Astrocyte of the spinal cord (primary cell): ENCODE measurements at regions not wholly inside any gene's neighbourhood (a gene's known extent, or its start where the extent isn't known, plus 50 kb on each side); places are given as distances from the start of the nearest gene placed in this dataset.

ENCODE experiments used
- DNase-seq: peaks from one replicate; pipeline ENCODE4 v3.0.0; 2011; ENCODE audit warnings: low read depth, low spot score
- H3K4me3 ChIP-seq: 2 replicates; pipeline ENCODE4 v1.5.1; 2011; ENCODE audit warnings: low read depth, mild to moderate bottlenecking, low read length, moderate library complexity
- CTCF ChIP-seq: IDR thresholded peaks from 2 replicates; pipeline ENCODE4 v1.5.1; 2012; ENCODE audit warnings: low read depth, mild to moderate bottlenecking, low read length, inconsistent platforms
- in situ Hi-C: cut with HindIII; loops from 2 replicates; pipeline ENCODE4 v1.10.0; 2017; ENCODE audit warnings: low sequenced_read_pairs

GRCh38 chr1:57794078-57794477 lies 370.2 kb upstream of the DAB1 start:
- no peak overlapping the region for H3K4me3 ChIP-seq
- in situ Hi-C loops: no loop called here
- no peak for DNase-seq
- TF ChIP-seq CTCF: no peak

- TF ChIP-seq CTCF: no peak
- in situ Hi-C loops: no loop called here
- DNase-seq: no peak
- no peak overlapping the region for H3K4me3 ChIP-seq
These were observed 367.6 kb upstream of the DAB1 start for GRCh38 chr1:57791497-57791896.

- in situ Hi-C loops: no loop called here
- TF ChIP-seq CTCF: no peak
- no peak for DNase-seq
- no peak overlapping the region for H3K4me3 ChIP-seq
These were observed 366.1 kb upstream of the DAB1 start for GRCh38 chr1:57789936-57790335.

GRCh38 chr1:57788313-57788712 lies 364.5 kb upstream of the DAB1 start:
- no peak for DNase-seq
- H3K4me3 ChIP-seq: no peak overlapping the region
- no peak for TF ChIP-seq CTCF
- in situ Hi-C loops: no loop called here

- no peak for TF ChIP-seq CTCF
- no peak for DNase-seq
- in situ Hi-C loops: no loop called here
- no peak overlapping the region for H3K4me3 ChIP-seq
These were observed 360.5 kb upstream of the DAB1 start for GRCh38 chr1:57784356-57784755.

GRCh38 chr1:57782357-57782756 lies 358.5 kb upstream of the DAB1 start:
- DNase-seq: no peak
- in situ Hi-C loops: no loop called here
- no peak overlapping the region for H3K4me3 ChIP-seq
- TF ChIP-seq CTCF: no peak

GRCh38 chr1:57772580-57773195 lies 348.8 kb upstream of the DAB1 start:
- no peak for DNase-seq
- no peak for TF ChIP-seq CTCF
- in situ Hi-C loops: no loop called here
- H3K4me3 ChIP-seq: no peak overlapping the region
